HG03565 (cell line): ENCODE measurements at regions not wholly inside any gene's neighbourhood (a gene's known extent, or its start where the extent isn't known, plus 50 kb on each side); places are given as distances from the start of the nearest gene placed in this dataset.
"Not testable (repeated sequence)": the region's sequence is repeated elsewhere in the genome, so short reads cannot be mapped to it uniquely, and the experiment has no call there.

Source experiments
- ATAC-seq: cut with Tn5 transposase; IDR thresholded peaks from one replicate; pipeline ENCODE4 v1.9.1; 2021; ENCODE audit warnings: mild to moderate bottlenecking, moderate library complexity; ENCODE audit not compliant: unreplicated experiment

DNA sequence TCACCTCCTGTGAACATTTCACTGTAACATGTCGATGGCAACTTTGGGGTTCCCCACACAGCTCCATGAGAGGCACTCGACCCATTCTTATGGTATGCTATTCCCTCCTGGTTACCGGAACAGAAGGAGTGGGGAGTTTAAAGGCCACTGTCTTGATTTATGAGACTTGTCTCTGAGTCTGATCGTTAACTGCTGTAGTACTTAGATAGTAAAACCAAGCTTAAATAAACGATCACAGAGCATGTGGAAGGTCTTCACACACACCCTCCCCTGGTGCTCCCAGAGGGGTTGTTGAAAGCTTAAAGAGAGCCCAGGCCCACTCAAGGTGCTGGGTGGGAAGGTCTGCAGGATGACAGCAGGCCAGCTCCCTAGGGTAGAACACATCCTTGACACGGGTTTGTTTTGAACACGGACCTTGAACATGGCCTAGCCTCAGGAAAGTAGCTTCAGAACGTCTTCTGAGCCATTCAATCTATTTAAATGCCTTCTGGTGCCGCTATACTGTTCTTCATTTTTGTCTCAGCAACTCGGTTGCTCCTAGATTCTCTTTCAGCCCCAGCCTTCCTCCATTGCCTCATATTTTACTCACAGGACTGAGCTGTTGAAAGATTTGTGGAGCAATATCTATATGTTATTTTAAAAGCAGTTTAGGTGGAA, 335.3 kb downstream of the FGFR2 start:
- no peak for ATAC-seq

DNA sequence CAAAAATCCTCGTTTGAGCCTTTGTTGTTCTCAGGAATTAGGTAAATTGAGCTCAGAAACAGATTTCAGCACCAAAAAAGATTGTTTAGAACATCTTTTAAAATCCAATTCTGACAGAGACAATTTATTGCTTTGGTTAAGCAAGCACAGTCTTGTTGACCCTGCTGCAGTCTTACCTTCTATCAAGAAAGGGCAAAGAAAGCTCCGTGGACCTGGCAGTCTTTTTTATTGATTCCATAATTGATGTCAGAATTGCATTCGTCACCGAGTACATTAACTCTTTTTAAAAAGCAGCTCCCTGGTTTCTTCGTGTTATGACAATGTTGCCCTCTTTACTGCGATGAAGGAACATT, 334.8 kb downstream of the FGFR2 start:
- ATAC-seq: no peak

DNA sequence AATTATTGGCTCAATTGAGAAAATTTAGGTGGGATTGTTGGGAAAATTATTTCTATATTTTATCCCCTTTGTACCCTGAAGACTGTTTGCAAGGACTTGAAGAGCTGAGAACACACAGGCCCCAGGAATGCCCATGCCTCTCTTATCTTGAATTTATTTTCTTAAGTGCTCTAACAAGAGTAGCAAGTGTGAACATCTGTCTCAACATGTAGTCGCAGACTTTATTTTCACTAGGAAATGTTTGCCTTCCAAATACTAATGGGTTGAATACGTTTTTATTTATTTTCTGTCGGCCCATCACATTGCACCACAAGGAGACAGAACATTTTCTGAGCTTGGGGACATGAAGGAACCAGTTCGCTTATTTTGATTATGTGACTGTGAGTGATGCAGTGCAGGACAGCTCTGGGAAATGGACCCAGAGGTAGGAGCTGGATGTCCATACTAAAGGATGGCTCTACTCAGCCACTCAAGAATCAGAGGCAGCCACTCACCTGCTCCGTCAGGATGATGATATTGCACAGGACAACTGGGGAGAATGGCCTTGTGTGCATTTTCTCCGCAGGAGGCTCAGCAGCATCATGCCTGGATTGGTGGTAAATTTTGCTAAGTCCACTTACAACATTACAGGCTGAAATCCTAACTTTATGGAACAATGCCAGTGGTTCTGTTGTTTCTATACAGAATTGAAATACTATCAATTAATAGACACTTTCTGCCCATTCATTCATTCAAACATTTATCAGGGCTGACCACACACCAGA, 332.7 kb downstream of the FGFR2 start:
- no peak for ATAC-seq

DNA sequence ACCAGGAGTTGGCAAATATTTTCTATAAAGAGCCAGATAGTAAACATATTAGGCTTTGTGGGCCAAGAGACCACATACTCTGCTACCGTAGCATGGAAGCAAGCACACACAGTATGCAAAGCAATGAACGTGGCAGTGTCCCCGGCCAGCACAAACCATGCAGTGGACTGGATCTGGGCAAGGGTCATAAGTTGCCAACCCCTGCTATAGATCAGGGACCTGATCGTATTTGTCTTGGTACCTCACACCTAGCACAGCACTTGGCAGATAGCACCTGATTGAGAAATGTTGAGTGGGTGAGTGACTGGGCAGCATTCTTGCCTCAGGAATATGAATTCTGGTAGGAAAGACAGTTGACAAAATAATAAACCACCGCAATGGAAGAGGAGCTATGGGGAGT, 331.9 kb downstream of the FGFR2 start:
- ATAC-seq: no peak

DNA sequence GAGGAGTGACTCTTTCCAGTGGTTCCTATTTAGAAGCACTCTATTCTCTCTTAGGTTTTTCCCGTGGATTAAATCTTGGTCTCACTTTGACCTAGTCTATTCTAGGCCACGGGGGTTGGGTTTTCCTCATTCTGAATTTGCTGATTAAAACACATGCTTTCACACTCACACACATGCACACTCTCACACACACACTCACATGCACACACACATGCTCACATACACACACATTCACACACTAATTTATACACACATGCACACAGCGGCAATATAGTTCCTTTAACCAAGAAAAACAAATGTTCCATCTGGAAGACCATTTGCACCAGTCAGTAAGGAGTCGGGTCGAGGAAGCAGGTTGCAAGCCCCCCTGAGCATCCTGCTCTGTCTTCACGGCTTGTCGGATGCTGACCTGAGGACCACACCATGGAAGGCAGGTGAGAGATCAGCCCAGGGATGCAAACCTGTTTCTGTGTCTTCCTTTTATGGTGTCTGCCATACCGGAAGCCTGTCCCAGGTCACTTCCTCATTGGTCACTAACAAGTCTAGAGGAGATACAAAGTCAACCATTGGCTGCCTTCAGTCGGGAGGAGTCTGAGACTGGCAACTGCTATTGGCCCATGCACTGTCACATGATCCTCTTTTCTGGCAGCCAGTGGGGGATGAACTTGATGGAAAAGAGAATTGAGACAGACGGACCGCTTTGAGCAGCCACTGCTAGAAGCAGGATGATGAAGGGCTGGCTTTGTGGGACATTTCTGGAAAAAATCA, 330.8 kb downstream of the FGFR2 start:
- no peak for ATAC-seq

DNA sequence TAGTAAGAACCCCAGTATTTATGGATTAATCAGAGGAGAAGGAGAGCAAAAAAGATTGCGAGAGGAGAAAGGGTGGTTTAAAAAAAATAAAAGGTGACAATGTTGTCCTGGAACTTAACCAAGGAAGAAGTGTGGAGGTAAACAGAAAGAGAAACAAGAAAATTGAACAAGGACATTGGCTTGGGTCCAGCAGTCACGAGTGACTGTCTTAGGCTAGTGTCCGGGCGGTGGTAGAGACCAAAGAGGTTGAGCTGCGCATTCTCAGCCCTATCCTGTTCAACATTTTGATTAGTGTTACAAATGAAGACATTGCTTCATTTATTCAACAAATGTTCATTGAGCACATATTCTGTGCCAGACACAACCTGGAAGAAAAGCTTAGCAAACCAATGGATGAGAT, 329.9 kb downstream of the FGFR2 start:
- ATAC-seq: no peak

DNA sequence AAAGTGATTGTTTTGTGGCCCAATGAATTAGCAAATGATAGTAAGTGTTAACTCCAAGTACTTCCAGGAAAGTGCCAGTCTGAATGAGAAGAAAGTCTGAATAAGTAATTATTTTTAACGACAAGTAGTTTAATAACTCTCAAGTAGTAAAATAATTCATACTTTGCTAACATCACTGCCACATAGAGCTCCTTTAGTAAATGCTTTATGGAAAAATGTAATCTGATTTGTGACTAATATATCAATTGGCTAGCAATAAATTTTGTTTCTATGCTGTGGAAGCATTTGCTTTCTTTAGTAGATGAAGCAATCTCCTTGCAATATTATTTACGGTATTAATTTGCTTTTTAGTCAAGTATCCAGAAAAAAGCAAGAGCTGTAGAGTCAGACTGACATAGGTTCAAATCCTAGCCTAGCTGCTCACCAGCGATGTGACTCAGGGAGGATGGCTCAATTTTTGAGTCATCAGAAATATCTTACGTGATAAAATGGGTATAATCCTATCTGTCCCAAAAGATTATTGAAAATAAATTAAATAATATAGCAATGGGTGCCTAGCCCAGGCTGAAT, 329.3 kb downstream of the FGFR2 start:
- no peak for ATAC-seq

DNA sequence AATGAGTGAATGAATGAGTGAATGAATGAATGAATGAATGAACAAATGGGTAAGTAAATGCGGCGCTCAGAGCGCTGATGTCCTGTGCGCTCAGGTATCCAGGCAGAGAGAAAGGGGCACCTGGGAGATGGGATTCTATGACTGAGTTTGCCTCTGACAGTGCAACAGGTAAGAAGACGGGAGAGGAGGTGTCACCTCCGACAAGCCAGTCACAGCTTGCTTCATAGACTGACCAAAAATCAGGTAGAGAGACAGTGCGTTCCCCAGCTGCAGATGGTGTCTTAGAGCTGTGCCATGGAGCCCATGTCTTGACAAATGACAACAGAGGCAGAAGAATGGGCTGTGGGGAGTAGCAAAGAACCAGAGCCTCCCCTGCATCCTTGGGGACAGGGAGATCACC, 327.3 kb downstream of the FGFR2 start:
- no peak for ATAC-seq

DNA sequence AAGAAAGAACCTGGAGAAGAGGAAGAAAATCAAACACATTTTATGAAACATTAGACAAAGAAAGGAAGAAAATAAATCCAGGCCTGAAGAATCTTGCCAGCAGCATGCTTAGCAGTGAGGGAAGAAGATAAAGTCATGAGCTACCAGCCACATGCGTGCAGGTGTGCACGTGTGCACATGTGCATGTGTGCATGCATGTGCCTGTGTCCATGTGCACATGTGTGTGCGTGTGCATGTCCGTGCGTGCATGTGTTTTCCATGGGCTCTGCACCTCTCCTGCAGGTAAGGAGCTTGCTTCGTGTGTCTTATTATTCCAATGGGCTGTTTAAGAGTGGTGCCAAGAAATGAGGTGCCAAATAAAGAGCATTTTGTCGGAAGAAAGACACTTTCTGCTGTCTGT, 322.2 kb downstream of the FGFR2 start:
- ATAC-seq: no peak

DNA sequence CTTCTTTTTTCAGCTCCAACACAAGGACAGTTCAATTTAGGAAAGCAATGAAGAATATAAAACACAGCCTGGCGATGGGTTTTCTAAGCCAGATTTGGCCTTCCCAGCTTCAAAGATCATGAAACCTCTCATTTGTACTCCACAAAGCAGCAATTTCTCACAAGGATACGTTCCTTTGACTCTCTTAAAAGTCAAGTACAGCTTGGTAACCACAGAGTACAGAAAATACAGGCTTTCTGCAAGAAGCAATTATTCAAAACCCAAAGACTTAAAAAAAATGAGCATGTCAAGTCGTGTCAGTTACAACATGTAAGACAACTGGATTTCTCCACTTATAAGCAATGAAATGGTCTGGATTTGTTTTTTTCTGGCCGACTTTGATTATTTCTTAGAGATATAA, 321.4 kb downstream of the FGFR2 start:
- no peak for ATAC-seq

DNA sequence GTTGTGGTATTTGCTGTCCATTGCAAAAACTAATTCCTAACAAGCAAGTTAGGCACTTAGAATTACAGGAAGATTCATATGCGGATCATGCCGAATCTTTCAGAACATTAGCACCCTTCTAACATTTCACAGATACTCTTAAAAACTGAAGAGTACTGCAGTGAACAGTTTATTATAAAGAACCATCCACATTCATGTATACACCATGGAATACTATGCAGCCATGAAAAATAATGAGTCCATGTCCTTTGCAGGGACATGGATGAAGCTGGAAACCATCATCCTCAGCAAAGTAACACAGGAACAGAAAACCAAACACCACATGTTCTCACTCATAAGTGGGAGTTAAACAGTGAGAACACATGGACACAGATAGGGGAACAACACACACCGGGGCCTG, 319.9 kb downstream of the FGFR2 start:
- ATAC-seq: not testable (repeated sequence)

DNA sequence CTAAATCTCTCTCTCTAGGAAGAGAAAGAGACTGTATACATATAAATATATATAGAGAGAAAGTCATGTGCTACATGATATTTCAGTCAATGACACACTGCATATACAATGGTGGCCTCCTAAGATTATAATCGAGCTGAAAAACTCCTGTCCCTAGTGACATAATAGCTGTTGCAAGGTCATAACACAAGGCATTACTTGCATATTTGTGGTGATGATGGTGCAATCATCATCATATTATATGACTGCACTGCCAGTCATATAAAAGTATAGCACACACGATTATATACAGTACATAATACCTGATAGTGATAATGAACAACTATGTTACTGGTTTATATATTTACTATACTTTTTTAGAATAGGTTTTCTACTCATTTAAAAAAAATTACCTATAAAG, 316.7 kb downstream of the FGFR2 start:
- ATAC-seq: no peak

DNA sequence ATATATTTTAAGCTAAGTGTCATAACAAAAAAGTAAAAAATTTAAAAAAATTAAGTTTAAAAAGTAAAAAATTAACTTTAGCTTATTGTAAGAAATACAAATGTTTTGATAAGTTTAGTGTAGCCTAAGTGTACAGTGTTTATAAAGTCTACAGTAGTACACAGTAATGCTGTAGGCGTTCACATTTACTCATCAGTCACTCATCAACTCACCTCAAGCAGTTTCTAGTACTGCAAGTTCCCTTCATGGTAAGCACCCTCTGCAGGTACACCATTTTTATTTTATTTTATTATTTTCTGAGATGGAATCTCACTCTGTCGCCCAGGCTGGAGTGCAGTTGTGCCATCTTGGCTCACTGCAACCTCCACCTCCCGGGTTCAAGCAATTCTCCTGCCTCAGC, 316.0 kb downstream of the FGFR2 start:
- ATAC-seq: no peak

DNA sequence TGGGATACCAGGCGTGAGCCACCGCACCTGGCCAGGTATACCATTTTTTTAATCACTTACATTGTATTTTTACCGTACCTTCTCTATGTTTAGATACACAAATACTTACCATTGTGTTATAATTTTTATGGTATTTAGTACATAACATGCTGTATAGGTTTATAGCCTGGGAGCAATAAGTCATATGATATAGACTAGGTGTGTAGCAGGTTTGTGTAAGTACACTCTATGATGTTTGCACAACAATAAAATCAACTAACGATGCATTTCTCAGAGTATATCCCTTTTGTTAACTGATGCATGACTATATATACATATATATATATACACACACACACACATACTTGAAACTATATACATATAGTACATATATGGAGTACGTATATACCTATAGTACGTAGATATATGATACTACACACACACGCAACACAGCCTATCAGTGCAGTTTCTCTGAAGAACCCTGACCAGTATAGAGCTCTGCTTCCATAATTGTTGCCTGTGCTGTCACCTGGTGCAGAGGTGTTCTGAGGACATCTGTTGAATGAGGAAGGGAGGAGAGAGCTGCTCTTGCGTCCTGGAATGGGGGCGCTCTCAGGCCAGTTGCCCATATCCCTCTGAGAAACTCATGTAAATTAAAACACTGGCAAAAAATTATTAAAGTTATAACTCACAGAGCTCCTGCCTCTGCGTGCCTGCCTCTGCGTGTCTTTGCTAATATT, 315.3 kb downstream of the FGFR2 start:
- no peak for ATAC-seq

DNA sequence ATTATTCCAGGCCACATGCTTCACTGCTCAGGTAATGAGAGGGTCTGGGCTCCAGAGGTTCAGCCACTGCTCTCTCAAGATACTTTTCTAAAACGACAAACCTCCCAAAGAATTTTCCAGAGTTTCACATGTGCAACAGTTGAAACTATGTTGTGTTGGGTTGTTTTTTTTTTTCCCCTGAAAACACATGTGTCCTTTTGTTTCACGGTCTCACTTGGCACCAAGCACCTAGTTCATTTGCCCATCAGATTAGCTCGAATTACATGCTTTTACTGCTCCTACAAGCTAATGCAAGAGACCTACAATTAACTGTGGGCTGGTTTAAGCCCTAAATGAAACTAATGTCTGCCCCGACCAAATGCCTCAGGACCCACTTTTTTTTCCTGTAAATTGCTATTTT, 313.3 kb downstream of the FGFR2 start:
- no peak for ATAC-seq

DNA sequence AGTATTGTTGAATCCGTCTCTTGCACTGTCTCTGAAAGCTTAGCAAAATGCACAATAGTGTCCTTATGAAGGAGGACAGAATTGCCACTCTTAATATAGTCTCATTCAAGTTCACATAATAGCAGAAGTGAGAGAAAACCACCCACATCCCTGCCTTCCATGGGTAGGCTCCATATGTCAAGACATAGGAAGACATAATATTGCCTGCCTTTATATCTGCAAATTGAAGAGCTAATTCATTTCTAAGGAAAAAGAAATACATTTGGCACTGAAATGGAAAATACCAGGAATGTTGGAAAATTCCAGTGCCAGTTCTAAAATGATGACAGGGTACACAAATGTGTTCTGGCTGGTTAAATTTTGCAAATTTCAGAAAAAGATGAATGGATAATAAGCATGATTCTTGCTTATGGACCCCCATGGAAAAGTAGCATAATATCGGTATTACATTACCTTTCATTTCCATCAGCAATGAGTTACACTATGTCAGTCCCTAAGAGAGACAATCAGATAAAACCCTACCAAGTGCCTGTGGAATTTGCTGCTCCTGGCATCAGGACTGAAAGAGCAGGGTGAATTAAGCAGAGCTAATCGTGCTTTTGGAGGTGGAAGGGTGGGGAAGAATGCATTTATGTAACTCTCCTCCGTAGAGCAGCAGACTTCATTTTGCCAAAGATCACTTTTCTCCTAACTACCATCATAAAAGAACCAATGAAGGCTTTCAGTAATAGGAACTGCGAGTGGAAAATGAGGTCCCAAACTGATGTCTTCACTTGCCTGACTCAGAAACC, 312.6 kb downstream of the FGFR2 start:
- ATAC-seq: no peak

DNA sequence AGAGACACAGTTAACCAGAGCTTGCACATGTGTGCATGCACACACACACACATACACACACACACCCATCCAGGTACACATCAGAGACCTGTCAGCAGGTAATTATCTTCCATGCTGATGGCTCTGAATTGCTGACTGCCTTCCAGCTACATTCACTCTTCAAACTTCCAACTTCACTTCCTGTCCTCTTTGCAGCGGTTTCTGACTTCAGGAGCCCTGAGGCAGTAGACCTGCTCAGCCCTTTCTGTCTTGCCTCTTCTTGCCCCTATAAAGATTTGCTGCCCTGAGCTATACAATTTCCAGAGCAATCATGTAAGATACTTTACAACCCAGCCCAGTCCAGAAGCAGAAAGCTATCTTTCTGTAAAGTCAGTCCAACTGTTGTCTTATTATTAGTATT, 310.2 kb downstream of the FGFR2 start:
- no peak for ATAC-seq

DNA sequence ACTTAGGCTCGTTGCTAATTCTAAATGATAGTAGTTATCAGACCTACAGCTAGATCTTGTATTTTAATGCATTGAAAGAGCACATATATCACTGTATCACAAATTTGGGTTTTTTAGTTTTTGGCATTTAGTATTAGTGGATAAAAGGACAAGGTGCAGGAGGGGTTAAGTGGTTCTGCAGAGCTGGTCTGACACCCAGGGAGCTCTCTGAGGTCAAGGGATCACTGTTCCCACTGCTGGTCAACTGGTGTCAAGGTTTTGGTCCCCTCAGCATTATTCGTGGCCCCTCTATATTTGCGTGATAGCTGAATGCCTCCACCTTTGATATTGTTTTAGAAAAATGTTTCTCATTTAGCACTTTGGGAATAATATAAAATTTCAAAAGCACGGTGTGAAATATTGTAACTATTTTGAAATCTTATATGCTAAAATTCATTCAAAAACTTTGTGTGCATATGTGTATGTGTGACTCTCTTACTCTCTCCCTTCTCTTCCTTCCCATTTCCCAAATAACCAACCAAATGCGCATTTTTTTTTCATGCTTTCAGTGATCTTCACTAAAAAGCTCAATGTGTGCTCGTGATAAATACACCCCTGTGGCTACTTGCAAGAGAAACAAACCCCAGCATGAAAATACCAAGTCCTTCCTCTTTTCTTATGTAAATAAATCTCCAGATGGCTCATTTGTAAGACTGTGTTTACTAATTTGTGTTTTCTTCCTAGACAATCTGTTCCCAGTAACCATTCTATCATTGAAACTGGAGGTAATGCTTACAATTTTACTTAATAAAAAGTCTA, 309.2 kb downstream of the FGFR2 start:
- no peak for ATAC-seq

DNA sequence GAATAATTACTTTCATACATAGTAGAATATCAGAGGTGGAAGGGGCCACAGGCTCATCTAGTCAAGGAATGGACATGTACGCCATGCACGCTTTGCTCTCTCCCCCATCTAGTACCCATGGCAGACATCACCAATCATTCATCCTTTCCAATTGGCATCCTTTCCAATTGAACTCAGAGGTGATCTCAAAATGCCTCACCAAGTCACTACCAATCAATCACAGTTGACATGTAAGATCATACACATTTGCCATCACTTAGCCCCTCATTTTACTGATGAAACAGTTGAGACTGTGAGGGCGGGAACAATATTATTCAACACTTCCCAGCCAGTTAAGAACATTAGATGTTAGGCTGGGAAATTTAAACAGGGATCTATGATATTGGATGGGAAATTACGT, 308.4 kb downstream of the FGFR2 start:
- no peak for ATAC-seq

DNA sequence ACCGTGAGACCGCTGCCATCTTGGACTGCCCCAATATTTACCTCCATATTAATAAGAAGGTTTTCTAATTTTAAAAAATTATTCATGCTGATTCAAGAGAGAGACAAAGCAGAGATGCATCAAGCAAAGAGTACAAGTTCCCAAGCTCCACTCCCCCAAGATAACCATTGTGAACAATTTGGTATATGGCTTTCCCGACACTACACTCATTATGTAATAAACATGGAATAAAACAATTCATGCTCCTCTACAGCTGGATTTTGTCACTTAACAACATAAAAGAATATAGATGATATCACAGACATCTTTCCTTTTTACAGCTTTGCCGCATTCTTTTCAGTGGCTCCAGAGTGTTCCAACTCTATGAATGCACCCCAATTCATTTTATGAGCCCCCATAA, 307.6 kb downstream of the FGFR2 start:
- ATAC-seq: no peak
